WTC11 (cell line): ENCODE measurements at regions not wholly inside any gene's neighbourhood (a gene's known extent, or its start where the extent isn't known, plus 50 kb on each side); places are given as distances from the start of the nearest gene placed in this dataset.

Experiments used
- ATAC-seq: fragments of 200-7000 bp; cut with Tn5 transposase; 2 replicates; pipeline ENCODE4 v1.10.0; 2021; ENCODE audit warnings: mild to moderate bottlenecking, moderate library complexity
- CTCF ChIA-PET: fragments of 300-600 bp; sonication (Branson Sonifier 250); formaldehyde crosslinking; loops from one replicate; lab custom pipeline; 2021; ENCODE audit warnings: antibody characterized with exemption; lab: Charles Lee
- POLR2A ChIA-PET: fragments of 350-600 bp; sonication (Branson Sonifier 250); formaldehyde crosslinking; loops from one replicate; lab custom pipeline; 2021; ENCODE audit warnings: antibody characterized with exemption; lab: Charles Lee
- DNase-seq: peaks from one replicate; pipeline ENCODE4 v3.0.0; 2021; ENCODE audit warnings: low spot score
- H3K27ac Mint-ChIP-seq: 2 replicates; pipeline ENCODE4 v1.8.0; 2021; ENCODE audit warnings: mixed read lengths
- H3K27me3 Mint-ChIP-seq: 2 replicates; pipeline ENCODE4 v1.8.0; 2021; ENCODE audit warnings: low read depth, mild to moderate bottlenecking, moderate library complexity, mixed read lengths
- H3K36me3 Mint-ChIP-seq: 2 replicates; pipeline ENCODE4 v1.8.0; 2021; ENCODE audit warnings: mixed read lengths
- H3K4me1 Mint-ChIP-seq: 2 replicates; pipeline ENCODE4 v1.8.0; 2022; ENCODE audit warnings: mixed read lengths
- H3K4me3 Mint-ChIP-seq: 2 replicates; pipeline ENCODE4 v1.8.0; 2021; ENCODE audit warnings: mild to moderate bottlenecking, moderate library complexity, mixed read lengths
- H3K9me3 Mint-ChIP-seq: 2 replicates; pipeline ENCODE4 v1.8.0; 2021; ENCODE audit warnings: mixed read lengths
- GRHL2 ChIP-seq: fragments of 250-450 bp; sonication (Bioruptor Pico); IDR thresholded peaks from 2 replicates; pipeline ENCODE4 v1.8.0; 2022; ENCODE audit warnings: mild to moderate bottlenecking, moderate library complexity; ENCODE audit not compliant: insufficient replicate concordance, severe bottlenecking
- JAZF1 ChIP-seq: fragments of 250-450 bp; sonication (Bioruptor Pico); IDR thresholded peaks from 2 replicates; pipeline ENCODE4 v1.9.0; 2021; ENCODE audit warnings: moderate library complexity, mild to moderate bottlenecking, inconsistent platforms
- MYBL2 ChIP-seq: sonication (generic); formaldehyde crosslinking; IDR thresholded peaks from 2 replicates; pipeline ENCODE4 v1.8.1; 2023; ENCODE audit warnings: mild to moderate bottlenecking, moderate library complexity, missing genetic modification reagents
- NR2C2 ChIP-seq: sonication (generic); formaldehyde crosslinking; IDR thresholded peaks from 2 replicates; pipeline ENCODE4 v1.8.0; 2022; ENCODE audit warnings: mild to moderate bottlenecking, missing genetic modification reagents
- NR3C1 ChIP-seq: sonication (generic); formaldehyde crosslinking; conservative IDR thresholded peaks from 2 replicates; pipeline ENCODE4 v1.8.1; 2023; ENCODE audit warnings: low read depth, mild to moderate bottlenecking, missing genetic modification reagents
- ZNF121 ChIP-seq: sonication (generic); formaldehyde crosslinking; IDR thresholded peaks from 2 replicates; pipeline ENCODE4 v1.8.0; 2023; ENCODE audit warnings: missing genetic modification reagents
- ZNF219 ChIP-seq: sonication (generic); formaldehyde crosslinking; IDR thresholded peaks from 2 replicates; pipeline ENCODE4 v1.8.0; 2023; ENCODE audit warnings: missing genetic modification reagents, mild to moderate bottlenecking, borderline replicate concordance
- ZNF263 ChIP-seq: sonication (generic); formaldehyde crosslinking; IDR thresholded peaks from 2 replicates; pipeline ENCODE4 v1.8.1; 2022; ENCODE audit warnings: low read depth, mild to moderate bottlenecking, moderate library complexity, missing genetic modification reagents
- TF ChIP-seq, protein P1 (sequence below): sonication (generic); formaldehyde crosslinking; IDR thresholded peaks from 2 replicates; pipeline ENCODE4 v1.8.1; 2023; ENCODE audit warnings: mild to moderate bottlenecking, missing genetic modification reagents, borderline replicate concordance
- TF ChIP-seq, protein P2 (sequence below): fragments of 250-450 bp; sonication (Bioruptor Pico); IDR thresholded peaks from 2 replicates; pipeline ENCODE4 v1.8.0; 2021; ENCODE audit warnings: mild to moderate bottlenecking
- TF ChIP-seq, protein P3 (sequence below): sonication (generic); formaldehyde crosslinking; IDR thresholded peaks from 2 replicates; pipeline ENCODE4 v1.8.1; 2023; ENCODE audit warnings: mild to moderate bottlenecking, missing genetic modification reagents, moderate library complexity
- TF ChIP-seq, protein P4 (sequence below): sonication (generic); formaldehyde crosslinking; IDR thresholded peaks from 2 replicates; pipeline ENCODE4 v1.8.1; 2023; ENCODE audit warnings: mild to moderate bottlenecking, moderate library complexity, missing genetic modification reagents
- TF ChIP-seq, protein P5 (sequence below): sonication (generic); formaldehyde crosslinking; IDR thresholded peaks from 2 replicates; pipeline ENCODE4 v1.8.1; 2023; ENCODE audit warnings: mild to moderate bottlenecking, missing genetic modification reagents
- TF ChIP-seq, protein P6 (sequence below): sonication (generic); formaldehyde crosslinking; conservative IDR thresholded peaks from 2 replicates; pipeline ENCODE4 v1.8.1; 2023; ENCODE audit warnings: mild to moderate bottlenecking, low read depth, missing genetic modification reagents, moderate library complexity
- TF ChIP-seq, protein P7 (sequence below): fragments of 250-450 bp; sonication (Bioruptor Pico); conservative IDR thresholded peaks from 2 replicates; pipeline ENCODE4 v1.9.0; 2021; ENCODE audit warnings: mild to moderate bottlenecking
- TF ChIP-seq, protein P8 (sequence below): fragments of 250-450 bp; sonication (Bioruptor Pico); IDR thresholded peaks from 2 replicates; pipeline ENCODE4 v1.9.0; 2021; ENCODE audit warnings: mild to moderate bottlenecking

DNA sequence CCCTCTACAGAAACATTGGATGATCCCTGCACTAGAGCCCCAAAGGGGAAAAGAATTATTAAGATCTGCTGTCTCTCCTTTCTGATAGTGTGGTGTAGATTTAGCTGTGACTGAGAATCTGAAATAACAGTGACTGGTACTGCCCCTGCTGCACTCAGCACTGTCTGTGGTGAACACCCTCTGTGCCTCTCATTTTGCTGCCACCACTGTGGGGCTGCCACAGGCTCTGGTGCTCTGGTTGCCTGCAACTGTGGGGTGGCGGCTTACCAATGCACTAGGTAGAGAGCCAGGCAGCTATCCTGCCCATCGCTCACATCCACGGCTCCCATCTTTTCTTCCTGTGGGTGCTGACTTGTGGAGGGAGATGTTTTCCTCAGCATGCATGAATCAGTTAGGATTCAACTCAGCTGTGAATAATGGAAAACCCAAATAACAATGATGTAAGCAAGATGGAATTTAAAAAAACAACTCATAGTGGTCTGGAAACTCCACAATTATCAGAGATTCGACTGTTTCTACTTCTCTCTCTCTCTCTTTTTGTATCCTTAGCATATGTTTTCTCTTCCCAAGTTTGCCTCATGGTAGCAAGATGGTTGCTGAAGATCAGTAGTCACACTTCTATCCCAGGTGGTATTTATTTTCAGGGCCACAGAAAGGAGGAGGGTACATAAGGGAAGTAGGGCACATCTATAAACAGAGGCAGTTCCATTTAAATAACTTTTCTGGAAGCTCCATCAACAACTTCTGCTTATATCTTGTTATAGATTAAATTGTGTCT is 99.8 kb upstream of the DAP start (continued):
- TF ChIP-seq, protein P1, sequence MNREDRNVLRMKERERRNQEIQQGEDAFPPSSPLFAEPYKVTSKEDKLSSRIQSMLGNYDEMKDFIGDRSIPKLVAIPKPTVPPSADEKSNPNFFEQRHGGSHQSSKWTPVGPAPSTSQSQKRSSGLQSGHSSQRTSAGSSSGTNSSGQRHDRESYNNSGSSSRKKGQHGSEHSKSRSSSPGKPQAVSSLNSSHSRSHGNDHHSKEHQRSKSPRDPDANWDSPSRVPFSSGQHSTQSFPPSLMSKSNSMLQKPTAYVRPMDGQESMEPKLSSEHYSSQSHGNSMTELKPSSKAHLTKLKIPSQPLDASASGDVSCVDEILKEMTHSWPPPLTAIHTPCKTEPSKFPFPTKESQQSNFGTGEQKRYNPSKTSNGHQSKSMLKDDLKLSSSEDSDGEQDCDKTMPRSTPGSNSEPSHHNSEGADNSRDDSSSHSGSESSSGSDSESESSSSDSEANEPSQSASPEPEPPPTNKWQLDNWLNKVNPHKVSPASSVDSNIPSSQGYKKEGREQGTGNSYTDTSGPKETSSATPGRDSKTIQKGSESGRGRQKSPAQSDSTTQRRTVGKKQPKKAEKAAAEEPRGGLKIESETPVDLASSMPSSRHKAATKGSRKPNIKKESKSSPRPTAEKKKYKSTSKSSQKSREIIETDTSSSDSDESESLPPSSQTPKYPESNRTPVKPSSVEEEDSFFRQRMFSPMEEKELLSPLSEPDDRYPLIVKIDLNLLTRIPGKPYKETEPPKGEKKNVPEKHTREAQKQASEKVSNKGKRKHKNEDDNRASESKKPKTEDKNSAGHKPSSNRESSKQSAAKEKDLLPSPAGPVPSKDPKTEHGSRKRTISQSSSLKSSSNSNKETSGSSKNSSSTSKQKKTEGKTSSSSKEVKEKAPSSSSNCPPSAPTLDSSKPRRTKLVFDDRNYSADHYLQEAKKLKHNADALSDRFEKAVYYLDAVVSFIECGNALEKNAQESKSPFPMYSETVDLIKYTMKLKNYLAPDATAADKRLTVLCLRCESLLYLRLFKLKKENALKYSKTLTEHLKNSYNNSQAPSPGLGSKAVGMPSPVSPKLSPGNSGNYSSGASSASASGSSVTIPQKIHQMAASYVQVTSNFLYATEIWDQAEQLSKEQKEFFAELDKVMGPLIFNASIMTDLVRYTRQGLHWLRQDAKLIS (CRISPR knock-in tag): no peak
- TF ChIP-seq MYBL2 (CRISPR knock-in tag) (no peak), JAZF1 (CRISPR knock-in tag) (no peak), GRHL2 (no peak)
- TF ChIP-seq, protein P2, sequence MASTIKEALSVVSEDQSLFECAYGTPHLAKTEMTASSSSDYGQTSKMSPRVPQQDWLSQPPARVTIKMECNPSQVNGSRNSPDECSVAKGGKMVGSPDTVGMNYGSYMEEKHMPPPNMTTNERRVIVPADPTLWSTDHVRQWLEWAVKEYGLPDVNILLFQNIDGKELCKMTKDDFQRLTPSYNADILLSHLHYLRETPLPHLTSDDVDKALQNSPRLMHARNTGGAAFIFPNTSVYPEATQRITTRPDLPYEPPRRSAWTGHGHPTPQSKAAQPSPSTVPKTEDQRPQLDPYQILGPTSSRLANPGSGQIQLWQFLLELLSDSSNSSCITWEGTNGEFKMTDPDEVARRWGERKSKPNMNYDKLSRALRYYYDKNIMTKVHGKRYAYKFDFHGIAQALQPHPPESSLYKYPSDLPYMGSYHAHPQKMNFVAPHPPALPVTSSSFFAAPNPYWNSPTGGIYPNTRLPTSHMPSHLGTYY (CRISPR knock-in tag): no peak
- TF ChIP-seq, protein P3, sequence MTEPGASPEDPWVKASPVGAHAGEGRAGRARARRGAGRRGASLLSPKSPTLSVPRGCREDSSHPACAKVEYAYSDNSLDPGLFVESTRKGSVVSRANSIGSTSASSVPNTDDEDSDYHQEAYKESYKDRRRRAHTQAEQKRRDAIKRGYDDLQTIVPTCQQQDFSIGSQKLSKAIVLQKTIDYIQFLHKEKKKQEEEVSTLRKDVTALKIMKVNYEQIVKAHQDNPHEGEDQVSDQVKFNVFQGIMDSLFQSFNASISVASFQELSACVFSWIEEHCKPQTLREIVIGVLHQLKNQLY (CRISPR knock-in tag): no peak
- TF ChIP-seq, all 79 proteins: peak for 0

DNA sequence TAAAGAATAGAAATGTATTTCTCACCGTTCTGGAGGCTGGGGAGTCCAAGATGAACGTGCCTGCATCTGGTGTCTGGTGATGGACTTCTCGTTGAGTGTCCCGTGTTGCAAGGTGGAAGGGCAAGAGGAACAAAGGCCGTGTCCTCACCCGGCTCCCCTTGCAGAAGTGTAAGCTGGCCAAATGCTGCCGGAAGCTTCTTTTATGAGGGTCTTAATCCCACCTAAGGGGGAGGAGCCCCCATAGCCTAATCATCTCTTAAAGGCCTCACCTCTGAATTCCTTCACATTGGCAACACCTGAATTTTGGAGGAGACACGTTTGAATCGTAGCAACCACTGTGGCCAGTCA is 99.1 kb upstream of the DAP start:
- Mint-ChIP-seq H3K27me3 (peaks cover 22% of the 10 kb centered on the region), H3K4me1 (peaks cover 23% of the 10 kb centered on the region), H3K4me3 (no peak overlapping the region), H3K27ac (no peak overlapping the region), H3K9me3 (no peaks in the 10 kb centered on the region), H3K36me3 (no peaks in the 10 kb centered on the region)
- no peak for DNase-seq
- no peak for ATAC-seq
- POLR2A ChIA-PET: no interaction called here
- CTCF ChIA-PET: interaction anchor here (1.7 kb wide), 1 partner anchor 165 kb away, joined by 4 read pairs; no protein-coding TSS in a partner anchor
- TF ChIP-seq, protein P4, sequence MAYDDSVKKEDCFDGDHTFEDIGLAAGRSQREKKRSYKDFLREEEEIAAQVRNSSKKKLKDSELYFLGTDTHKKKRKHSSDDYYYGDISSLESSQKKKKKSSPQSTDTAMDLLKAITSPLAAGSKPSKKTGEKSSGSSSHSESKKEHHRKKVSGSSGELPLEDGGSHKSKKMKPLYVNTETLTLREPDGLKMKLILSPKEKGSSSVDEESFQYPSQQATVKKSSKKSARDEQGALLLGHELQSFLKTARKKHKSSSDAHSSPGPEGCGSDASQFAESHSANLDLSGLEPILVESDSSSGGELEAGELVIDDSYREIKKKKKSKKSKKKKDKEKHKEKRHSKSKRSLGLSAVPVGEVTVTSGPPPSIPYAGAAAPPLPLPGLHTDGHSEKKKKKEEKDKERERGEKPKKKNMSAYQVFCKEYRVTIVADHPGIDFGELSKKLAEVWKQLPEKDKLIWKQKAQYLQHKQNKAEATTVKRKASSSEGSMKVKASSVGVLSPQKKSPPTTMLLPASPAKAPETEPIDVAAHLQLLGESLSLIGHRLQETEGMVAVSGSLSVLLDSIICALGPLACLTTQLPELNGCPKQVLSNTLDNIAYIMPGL (CRISPR knock-in tag): no peak
- TF ChIP-seq, protein P5, sequence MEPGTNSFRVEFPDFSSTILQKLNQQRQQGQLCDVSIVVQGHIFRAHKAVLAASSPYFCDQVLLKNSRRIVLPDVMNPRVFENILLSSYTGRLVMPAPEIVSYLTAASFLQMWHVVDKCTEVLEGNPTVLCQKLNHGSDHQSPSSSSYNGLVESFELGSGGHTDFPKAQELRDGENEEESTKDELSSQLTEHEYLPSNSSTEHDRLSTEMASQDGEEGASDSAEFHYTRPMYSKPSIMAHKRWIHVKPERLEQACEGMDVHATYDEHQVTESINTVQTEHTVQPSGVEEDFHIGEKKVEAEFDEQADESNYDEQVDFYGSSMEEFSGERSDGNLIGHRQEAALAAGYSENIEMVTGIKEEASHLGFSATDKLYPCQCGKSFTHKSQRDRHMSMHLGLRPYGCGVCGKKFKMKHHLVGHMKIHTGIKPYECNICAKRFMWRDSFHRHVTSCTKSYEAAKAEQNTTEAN (CRISPR knock-in tag): no peak
- no peak for TF ChIP-seq NR2C2 (CRISPR knock-in tag)
- TF ChIP-seq, protein P6, sequence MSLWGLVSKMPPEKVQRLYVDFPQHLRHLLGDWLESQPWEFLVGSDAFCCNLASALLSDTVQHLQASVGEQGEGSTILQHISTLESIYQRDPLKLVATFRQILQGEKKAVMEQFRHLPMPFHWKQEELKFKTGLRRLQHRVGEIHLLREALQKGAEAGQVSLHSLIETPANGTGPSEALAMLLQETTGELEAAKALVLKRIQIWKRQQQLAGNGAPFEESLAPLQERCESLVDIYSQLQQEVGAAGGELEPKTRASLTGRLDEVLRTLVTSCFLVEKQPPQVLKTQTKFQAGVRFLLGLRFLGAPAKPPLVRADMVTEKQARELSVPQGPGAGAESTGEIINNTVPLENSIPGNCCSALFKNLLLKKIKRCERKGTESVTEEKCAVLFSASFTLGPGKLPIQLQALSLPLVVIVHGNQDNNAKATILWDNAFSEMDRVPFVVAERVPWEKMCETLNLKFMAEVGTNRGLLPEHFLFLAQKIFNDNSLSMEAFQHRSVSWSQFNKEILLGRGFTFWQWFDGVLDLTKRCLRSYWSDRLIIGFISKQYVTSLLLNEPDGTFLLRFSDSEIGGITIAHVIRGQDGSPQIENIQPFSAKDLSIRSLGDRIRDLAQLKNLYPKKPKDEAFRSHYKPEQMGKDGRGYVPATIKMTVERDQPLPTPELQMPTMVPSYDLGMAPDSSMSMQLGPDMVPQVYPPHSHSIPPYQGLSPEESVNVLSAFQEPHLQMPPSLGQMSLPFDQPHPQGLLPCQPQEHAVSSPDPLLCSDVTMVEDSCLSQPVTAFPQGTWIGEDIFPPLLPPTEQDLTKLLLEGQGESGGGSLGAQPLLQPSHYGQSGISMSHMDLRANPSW (CRISPR knock-in tag): no peak
- TF ChIP-seq NR3C1 (CRISPR knock-in tag): no peak
- TF ChIP-seq, protein P7, sequence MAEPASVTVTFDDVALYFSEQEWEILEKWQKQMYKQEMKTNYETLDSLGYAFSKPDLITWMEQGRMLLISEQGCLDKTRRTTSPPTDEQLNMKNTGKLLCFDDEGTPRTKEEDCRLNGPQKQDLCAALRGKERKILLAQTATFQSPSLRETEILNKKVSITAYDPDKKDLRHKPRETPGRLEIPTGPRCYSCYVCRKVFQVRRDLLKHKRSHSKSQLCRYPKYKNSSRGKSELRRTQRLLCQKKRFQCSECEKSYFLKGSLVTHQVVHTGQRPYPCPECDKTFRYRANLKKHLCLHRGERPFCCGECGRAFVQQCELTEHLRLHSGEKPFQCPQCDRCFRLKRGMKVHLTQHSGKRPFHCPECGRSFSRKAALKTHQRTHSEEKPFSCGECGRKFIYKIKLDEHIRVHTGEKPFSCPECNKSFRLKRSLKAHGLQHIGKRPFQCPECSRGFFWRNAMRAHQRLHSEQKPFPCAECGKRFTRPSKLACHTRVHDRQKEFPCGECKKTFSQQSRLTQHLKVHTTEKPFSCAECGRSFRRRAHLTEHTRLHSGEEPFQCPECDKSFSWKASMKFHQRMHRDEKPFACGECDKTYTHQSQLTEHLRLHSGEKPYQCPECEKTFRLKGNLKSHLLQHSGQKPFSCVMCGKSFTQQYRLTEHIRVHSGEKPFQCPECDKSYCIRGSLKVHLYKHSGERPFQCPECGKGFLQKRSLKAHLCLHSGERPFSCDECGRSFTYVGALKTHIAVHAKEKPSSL (CRISPR knock-in tag): no peak
- TF ChIP-seq ZNF263 (CRISPR knock-in tag): no peak
- TF ChIP-seq, protein P8, sequence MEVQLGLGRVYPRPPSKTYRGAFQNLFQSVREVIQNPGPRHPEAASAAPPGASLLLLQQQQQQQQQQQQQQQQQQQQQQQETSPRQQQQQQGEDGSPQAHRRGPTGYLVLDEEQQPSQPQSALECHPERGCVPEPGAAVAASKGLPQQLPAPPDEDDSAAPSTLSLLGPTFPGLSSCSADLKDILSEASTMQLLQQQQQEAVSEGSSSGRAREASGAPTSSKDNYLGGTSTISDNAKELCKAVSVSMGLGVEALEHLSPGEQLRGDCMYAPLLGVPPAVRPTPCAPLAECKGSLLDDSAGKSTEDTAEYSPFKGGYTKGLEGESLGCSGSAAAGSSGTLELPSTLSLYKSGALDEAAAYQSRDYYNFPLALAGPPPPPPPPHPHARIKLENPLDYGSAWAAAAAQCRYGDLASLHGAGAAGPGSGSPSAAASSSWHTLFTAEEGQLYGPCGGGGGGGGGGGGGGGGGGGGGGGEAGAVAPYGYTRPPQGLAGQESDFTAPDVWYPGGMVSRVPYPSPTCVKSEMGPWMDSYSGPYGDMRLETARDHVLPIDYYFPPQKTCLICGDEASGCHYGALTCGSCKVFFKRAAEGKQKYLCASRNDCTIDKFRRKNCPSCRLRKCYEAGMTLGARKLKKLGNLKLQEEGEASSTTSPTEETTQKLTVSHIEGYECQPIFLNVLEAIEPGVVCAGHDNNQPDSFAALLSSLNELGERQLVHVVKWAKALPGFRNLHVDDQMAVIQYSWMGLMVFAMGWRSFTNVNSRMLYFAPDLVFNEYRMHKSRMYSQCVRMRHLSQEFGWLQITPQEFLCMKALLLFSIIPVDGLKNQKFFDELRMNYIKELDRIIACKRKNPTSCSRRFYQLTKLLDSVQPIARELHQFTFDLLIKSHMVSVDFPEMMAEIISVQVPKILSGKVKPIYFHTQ (CRISPR knock-in tag): no peak
- TF ChIP-seq ZNF219 (CRISPR knock-in tag): no peak
- no peak for TF ChIP-seq ZNF121 (CRISPR knock-in tag)
